ENCODE measurements at regions not wholly inside any gene's neighbourhood (a gene's known extent, or its start where the extent isn't known, plus 50 kb on each side); places are given as distances from the start of the nearest gene placed in this dataset.

DNA sequence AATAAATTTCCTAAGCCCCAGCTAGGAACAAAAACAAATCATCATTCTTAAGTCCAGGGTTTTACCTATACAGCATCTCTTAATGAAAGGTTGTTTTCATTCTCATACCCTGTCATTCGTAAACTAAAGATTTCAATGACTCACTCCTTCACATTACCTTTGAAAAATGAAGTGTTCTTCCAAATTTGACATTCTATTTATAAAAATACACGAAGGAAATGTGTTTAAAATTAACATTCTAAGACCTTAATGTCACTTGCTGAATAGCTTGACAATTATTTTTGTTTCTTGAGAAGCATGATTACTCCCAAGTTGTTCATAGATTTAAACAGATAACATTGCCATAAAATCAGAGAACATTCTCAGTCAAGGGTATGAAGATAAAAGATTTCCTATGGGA, 1188.3 kb upstream of the SORCS1 start:
- H3K27ac ChIP-seq (ENCODE audit: low read length): no peak overlapping the region

DNA sequence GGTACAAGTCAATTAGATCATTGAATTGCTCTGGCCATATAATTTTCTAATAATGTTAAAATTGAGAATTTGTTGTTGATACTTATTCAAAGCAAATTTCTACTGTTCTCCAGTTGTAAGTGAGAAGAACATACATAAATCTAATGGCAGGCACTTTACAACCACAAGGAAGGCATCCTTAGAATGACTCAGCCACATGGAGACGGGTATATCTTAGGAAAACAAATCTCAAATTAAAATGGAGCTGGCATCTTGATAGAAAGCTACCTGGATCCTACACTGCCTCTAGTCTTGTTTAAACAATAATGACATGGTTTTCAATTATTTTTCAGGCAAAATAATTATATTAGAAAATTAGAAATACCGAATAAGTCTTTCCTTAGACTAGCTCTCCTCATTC, 1183.7 kb upstream of the SORCS1 start:
- no peak overlapping the region for H3K27ac ChIP-seq (ENCODE audit: low read length)
- no peaks in the 10 kb centered on the region for H3K36me3 ChIP-seq (ENCODE audit: insufficient read depth, low read length)
- no peaks in the 10 kb centered on the region for H4K20me1 ChIP-seq (ENCODE audit: insufficient read depth)
- no peaks in the 10 kb centered on the region for H3K27me3 ChIP-seq (ENCODE audit: insufficient read depth, low read depth, low read length)
- no peaks in the 10 kb centered on the region for H3K79me2 ChIP-seq (replicated peaks; ENCODE audit: insufficient read depth, low read length)
- H3K4me3 ChIP-seq (ENCODE audit: low read length): no peak overlapping the region
- H3K4me2 ChIP-seq (ENCODE audit: low read length): no peak overlapping the region
- no peaks in the 10 kb centered on the region for H3F3A ChIP-seq (ENCODE audit: insufficient read depth, low read length, poor library complexity, severe bottlenecking)
- no peak for TF ChIP-seq EP300 (conservative IDR thresholded peaks at IDR 0.05; ENCODE audit: poor library complexity, severe bottlenecking)
- TF ChIP-seq, protein P1, sequence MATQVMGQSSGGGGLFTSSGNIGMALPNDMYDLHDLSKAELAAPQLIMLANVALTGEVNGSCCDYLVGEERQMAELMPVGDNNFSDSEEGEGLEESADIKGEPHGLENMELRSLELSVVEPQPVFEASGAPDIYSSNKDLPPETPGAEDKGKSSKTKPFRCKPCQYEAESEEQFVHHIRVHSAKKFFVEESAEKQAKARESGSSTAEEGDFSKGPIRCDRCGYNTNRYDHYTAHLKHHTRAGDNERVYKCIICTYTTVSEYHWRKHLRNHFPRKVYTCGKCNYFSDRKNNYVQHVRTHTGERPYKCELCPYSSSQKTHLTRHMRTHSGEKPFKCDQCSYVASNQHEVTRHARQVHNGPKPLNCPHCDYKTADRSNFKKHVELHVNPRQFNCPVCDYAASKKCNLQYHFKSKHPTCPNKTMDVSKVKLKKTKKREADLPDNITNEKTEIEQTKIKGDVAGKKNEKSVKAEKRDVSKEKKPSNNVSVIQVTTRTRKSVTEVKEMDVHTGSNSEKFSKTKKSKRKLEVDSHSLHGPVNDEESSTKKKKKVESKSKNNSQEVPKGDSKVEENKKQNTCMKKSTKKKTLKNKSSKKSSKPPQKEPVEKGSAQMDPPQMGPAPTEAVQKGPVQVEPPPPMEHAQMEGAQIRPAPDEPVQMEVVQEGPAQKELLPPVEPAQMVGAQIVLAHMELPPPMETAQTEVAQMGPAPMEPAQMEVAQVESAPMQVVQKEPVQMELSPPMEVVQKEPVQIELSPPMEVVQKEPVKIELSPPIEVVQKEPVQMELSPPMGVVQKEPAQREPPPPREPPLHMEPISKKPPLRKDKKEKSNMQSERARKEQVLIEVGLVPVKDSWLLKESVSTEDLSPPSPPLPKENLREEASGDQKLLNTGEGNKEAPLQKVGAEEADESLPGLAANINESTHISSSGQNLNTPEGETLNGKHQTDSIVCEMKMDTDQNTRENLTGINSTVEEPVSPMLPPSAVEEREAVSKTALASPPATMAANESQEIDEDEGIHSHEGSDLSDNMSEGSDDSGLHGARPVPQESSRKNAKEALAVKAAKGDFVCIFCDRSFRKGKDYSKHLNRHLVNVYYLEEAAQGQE (IDR thresholded peaks at IDR 0.05; ENCODE audit: borderline replicate concordance): no peak
- H3K9me2 ChIP-seq (ENCODE audit: insufficient read depth, low read length): no peaks in the 10 kb centered on the region
- no peak overlapping the region for H2AFZ ChIP-seq (ENCODE audit: low read depth, low read length)
- no peak overlapping the region for H3K9ac ChIP-seq (ENCODE audit: low read length)
- H3K9me3 ChIP-seq (ENCODE audit: low read length): no peaks in the 10 kb centered on the region

More for the DNA sequence above, 1188.3 kb upstream of the SORCS1 start:
- Histone ChIP-seq H3K79me2 (replicated peaks; ENCODE audit: insufficient read depth, low read length) (no peaks in the 10 kb centered on the region), H3K36me3 (ENCODE audit: insufficient read depth, low read length) (no peaks in the 10 kb centered on the region), H3K9ac (ENCODE audit: low read length) (no peak overlapping the region), H4K20me1 (ENCODE audit: insufficient read depth) (no peaks in the 10 kb centered on the region), H2AFZ (ENCODE audit: low read depth, low read length) (no peak overlapping the region), H3K4me2 (ENCODE audit: low read length) (no peak overlapping the region), H3K9me3 (ENCODE audit: low read length) (no peaks in the 10 kb centered on the region), H3K9me2 (ENCODE audit: insufficient read depth, low read length) (no peaks in the 10 kb centered on the region), H3F3A (ENCODE audit: insufficient read depth, low read length, poor library complexity, severe bottlenecking) (no peaks in the 10 kb centered on the region), H3K27me3 (ENCODE audit: insufficient read depth, low read depth, low read length) (no peaks in the 10 kb centered on the region), H3K4me3 (ENCODE audit: low read length) (no peak overlapping the region)
- no peak for TF ChIP-seq EZH2 (IDR thresholded peaks at IDR 0.05; ENCODE audit: borderline replicate concordance, insufficient read depth, low read length, poor library complexity, severe bottlenecking)
- TF ChIP-seq SMC3 (conservative IDR thresholded peaks at IDR 0.05; ENCODE audit: poor library complexity): no peak
- TF ChIP-seq, protein P2, sequence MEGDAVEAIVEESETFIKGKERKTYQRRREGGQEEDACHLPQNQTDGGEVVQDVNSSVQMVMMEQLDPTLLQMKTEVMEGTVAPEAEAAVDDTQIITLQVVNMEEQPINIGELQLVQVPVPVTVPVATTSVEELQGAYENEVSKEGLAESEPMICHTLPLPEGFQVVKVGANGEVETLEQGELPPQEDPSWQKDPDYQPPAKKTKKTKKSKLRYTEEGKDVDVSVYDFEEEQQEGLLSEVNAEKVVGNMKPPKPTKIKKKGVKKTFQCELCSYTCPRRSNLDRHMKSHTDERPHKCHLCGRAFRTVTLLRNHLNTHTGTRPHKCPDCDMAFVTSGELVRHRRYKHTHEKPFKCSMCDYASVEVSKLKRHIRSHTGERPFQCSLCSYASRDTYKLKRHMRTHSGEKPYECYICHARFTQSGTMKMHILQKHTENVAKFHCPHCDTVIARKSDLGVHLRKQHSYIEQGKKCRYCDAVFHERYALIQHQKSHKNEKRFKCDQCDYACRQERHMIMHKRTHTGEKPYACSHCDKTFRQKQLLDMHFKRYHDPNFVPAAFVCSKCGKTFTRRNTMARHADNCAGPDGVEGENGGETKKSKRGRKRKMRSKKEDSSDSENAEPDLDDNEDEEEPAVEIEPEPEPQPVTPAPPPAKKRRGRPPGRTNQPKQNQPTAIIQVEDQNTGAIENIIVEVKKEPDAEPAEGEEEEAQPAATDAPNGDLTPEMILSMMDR (IDR thresholded peaks at IDR 0.05; ENCODE audit: poor library complexity, severe bottlenecking): no peak
- TF ChIP-seq MXI1 (conservative IDR thresholded peaks at IDR 0.05; ENCODE audit: poor library complexity, severe bottlenecking): no peak
- TF ChIP-seq RAD21 (conservative IDR thresholded peaks at IDR 0.05): no peak
- no peak for TF ChIP-seq EP300 (conservative IDR thresholded peaks at IDR 0.05; ENCODE audit: poor library complexity, severe bottlenecking)
- TF ChIP-seq TAF1 (IDR thresholded peaks at IDR 0.05; ENCODE audit: low read depth): no peak
- TF ChIP-seq, protein P1 (IDR thresholded peaks at IDR 0.05; ENCODE audit: borderline replicate concordance): no peak
- TF ChIP-seq POLR2AphosphoS5 (IDR thresholded peaks at IDR 0.05): no peak
